ENCODE measurements at regions not wholly inside any gene's neighbourhood (a gene's known extent, or its start where the extent isn't known, plus 50 kb on each side); places are given as distances from the start of the nearest gene placed in this dataset.

GRCh38 chr3:182111967-182112366, 400.2 kb downstream of the SOX2 start:
- Histone ChIP-seq H3K27ac (ENCODE audit: low read depth, low read length) (no peak overlapping the region), H3K4me1 (ENCODE audit: control insufficient read depth, insufficient read depth, low read length) (no peaks in the 10 kb centered on the region), H3K4me3 (ENCODE audit: low read length) (no peak overlapping the region), H3K9me3 (ENCODE audit: control insufficient read depth, low read length) (peaks cover 15% of the 10 kb centered on the region), H3K9ac (ENCODE audit: extremely low read depth, low read length, poor library complexity, severe bottlenecking) (no peak overlapping the region), H3K36me3 (ENCODE audit: control insufficient read depth, insufficient read depth, low read length) (no peaks in the 10 kb centered on the region), H3K27me3 (ENCODE audit: control insufficient read depth, insufficient read depth, low read length, poor library complexity, severe bottlenecking) (peaks cover 35% of the 10 kb centered on the region)
- Mint-ChIP-seq H3K4me1 (no peaks in the 10 kb centered on the region), H3K9me3 (peaks cover 10% of the 10 kb centered on the region), H3K27me3 (ENCODE audit: insufficient read depth) (peaks cover 23% of the 10 kb centered on the region), H3K27ac (no peak overlapping the region), H3K36me3 (ENCODE audit: low read depth) (no peaks in the 10 kb centered on the region), H3K4me3 (no peak overlapping the region)
- no peak for TF ChIP-seq CTCF (conservative IDR thresholded peaks at IDR 0.05)
- WGBS, 2 experiments (ENCODE audit: insufficient coverage in 1 of 2, insufficient read length in 1 of 2): 90 to 96% methylated on average over 4 of the region's 4 CpGs
- no peak for DNase-seq

- Histone ChIP-seq H3K4me3 (ENCODE audit: low read length) (no peak overlapping the region), H3K27me3 (ENCODE audit: control insufficient read depth, insufficient read depth, low read length, poor library complexity, severe bottlenecking) (peaks cover 5% of the 10 kb centered on the region), H3K4me1 (ENCODE audit: control insufficient read depth, insufficient read depth, low read length) (no peaks in the 10 kb centered on the region), H3K9ac (ENCODE audit: extremely low read depth, low read length, poor library complexity, severe bottlenecking) (no peak overlapping the region), H3K9me3 (ENCODE audit: control insufficient read depth, low read length) (no peaks in the 10 kb centered on the region), H3K36me3 (ENCODE audit: control insufficient read depth, insufficient read depth, low read length) (no peaks in the 10 kb centered on the region), H3K27ac (ENCODE audit: low read depth, low read length) (no peak overlapping the region)
- Mint-ChIP-seq H3K4me1 (no peaks in the 10 kb centered on the region), H3K36me3 (ENCODE audit: low read depth) (no peaks in the 10 kb centered on the region), H3K4me3 (no peak overlapping the region), H3K27me3 (ENCODE audit: insufficient read depth) (peaks cover 13% of the 10 kb centered on the region), H3K27ac (no peak overlapping the region), H3K9me3 (peaks cover 2% of the 10 kb centered on the region)
- 91% methylated on average over 1 of the region's 1 CpG; no CpG with 5 or more reads in 1 of the 2 experiments for WGBS, 2 experiments (ENCODE audit: insufficient coverage in 1 of 2, insufficient read length in 1 of 2)
- DNase-seq: no peak
- TF ChIP-seq CTCF (conservative IDR thresholded peaks at IDR 0.05): no peak
Observed at GRCh38 chr3:182115328-182116015, 403.7 kb downstream of the SOX2 start.

- H3K36me3 Mint-ChIP-seq (ENCODE audit: low read depth): no peaks in the 10 kb centered on the region
- WGBS, 2 experiments (ENCODE audit: insufficient coverage in 1 of 2, insufficient read length in 1 of 2): 93% methylated on average over 2 of the region's 2 CpGs; no CpG with 5 or more reads in 1 of the 2 experiments
- no peaks in the 10 kb centered on the region for H3K27me3 ChIP-seq (ENCODE audit: control insufficient read depth, insufficient read depth, low read length, poor library complexity, severe bottlenecking)
- H3K4me3 Mint-ChIP-seq: no peak overlapping the region
- H3K9ac ChIP-seq (ENCODE audit: extremely low read depth, low read length, poor library complexity, severe bottlenecking): no peak overlapping the region
- TF ChIP-seq CTCF (conservative IDR thresholded peaks at IDR 0.05): no peak
- H3K27ac Mint-ChIP-seq: no peak overlapping the region
- H3K9me3 ChIP-seq (ENCODE audit: control insufficient read depth, low read length): no peaks in the 10 kb centered on the region
- DNase-seq: no peak
- H3K36me3 ChIP-seq (ENCODE audit: control insufficient read depth, insufficient read depth, low read length): no peaks in the 10 kb centered on the region
- H3K4me3 ChIP-seq (ENCODE audit: low read length): no peak overlapping the region
- peaks cover 3% of the 10 kb centered on the region for H3K4me1 Mint-ChIP-seq
- no peak overlapping the region for H3K27ac ChIP-seq (ENCODE audit: low read depth, low read length)
- H3K4me1 ChIP-seq (ENCODE audit: control insufficient read depth, insufficient read depth, low read length): no peaks in the 10 kb centered on the region
- no peaks in the 10 kb centered on the region for H3K9me3 Mint-ChIP-seq
- H3K27me3 Mint-ChIP-seq (ENCODE audit: insufficient read depth): peaks cover 7% of the 10 kb centered on the region
Observed at GRCh38 chr3:182116386-182116785, 404.7 kb downstream of the SOX2 start.
